Stimulated activated CD4-positive, alpha-beta T cell treated with anti-CD3 and anti-CD28 coated beads, Interleukin-15, amount 100 ng/mL, for 48 hours (primary cell): ENCODE measurements at regions not wholly inside any gene's neighbourhood (a gene's known extent, or its start where the extent isn't known, plus 50 kb on each side); places are given as distances from the start of the nearest gene placed in this dataset.

ENCODE experiments used
- DNase-seq, 2 donors: peaks; one replicate each; pipeline ENCODE4 v3.0.0-alpha.2; 2020; ENCODE audit warnings: low read depth in 2 of 2

DNA sequence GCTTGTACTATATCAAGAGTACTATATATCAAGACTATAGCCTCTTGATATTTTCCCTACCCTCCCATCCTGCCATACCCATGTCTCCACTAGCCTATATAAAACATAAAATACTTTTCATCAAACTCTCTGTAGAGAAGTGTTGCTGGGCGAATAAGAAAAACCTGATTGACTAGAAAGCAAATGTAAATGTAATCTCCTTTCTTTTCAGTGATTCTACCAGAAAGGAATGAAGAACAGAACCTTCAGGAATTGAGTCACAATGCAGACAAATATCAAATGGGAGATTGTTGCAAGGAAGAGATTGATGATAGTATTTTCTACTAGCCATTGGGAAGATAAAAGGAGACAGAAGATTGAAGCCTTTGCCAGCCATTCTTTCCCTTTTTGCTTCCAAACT is 89.2 kb downstream of the KCNRG start:
- no peak for DNase-seq

DNA sequence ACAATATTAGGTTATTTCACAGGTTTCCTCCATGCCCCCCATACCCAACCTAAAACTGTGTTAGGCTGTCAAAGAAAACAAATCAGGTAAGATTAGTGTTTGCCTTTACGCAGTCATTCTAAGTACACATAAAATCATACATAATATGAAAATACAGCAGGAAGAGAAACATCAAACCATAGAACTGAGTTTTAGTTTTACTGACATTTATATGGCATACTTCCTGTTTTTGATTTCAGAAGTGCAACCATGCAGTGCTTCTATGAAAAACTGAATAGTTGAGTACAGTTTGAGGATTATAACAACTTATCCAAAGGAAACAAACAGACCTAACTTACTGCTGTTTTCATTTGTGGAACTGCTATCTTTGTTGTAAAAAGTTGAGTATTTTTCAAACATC is 91.3 kb downstream of the KCNRG start:
- DNase-seq: no peak

DNA sequence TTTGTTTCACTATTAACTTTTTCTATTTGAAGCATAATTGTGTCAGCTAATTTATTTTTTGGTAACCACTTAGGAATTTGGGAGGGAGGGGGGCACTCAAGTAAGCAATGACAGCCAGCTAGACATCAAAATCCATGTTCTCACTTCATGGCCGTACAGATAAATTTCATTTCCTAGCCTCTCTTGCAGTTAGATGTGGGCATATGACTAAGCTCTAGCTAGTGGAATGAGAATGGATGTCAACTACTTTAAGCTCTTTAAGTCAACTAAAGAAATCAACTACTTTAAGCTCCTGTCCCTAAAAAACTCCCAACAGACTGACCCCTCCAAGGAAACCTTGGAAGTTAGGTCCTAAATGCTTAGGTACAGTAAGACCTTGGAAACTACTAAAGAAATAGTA is 92.0 kb downstream of the KCNRG start:
- DNase-seq: no peak

DNA sequence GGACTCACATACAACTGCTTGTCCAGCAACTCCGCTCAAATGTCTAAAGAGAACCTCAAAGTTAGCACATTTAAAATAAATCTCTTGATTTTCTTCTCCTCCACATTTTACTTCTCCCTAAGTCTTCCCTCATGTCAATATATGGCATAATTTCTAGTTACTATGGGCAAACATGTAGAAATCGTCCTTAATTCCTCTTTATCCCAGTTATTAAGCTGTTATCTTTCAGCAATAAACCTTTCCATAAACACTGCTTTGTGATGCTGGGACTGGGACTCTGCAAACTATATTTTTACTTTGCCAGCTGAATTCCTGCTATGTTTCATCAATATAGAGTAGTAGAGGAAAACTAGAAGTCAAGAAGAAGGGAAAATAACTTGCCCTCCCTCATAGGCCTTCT is 99.7 kb downstream of the KCNRG start:
- DNase-seq: no peak

DNA sequence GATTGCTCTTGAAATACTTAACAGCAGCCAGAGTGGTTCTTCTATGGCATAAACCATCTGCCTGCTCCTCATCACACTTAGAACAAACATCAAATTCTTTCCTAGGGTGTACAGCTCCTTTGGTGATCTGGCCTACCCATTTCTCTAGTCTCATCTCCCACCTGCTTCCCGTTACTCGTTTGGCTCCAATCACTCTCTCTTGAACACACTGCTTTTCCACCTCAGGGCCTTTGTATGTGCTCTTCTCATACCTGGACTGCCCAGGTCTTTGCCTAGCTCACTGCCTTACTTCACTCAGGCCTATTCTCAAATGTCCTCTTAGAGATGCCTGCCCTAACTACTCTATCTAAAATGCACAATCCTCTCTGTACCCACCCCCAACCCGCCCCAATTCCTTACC is 100.5 kb downstream of the KCNRG start:
- DNase-seq: no peak

DNA sequence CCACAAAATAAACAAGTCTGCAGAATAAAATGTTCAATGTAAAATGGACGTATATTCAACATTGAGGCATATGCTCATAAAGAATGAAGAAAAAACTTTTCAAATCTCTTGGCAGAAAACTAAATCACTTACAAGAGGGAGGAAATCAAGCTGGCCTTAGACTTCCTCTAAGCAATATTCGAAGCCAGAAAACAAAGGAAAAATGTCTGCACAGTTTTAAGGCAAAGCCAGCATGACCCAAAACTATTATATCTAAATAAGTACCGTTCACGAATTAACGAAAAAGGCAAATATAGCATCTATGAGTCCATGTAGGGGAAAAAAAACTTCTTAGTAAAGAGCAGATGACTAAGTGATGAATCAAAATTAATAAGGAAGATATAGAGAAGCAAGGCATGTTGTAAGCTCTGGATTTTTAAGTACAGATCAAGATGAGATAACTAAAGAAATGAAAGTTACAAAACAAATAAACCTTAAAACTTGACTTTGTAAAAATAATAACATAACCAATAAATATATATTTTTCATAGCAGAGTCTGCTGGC is 101.3 kb downstream of the KCNRG start:
- no peak for DNase-seq

DNA sequence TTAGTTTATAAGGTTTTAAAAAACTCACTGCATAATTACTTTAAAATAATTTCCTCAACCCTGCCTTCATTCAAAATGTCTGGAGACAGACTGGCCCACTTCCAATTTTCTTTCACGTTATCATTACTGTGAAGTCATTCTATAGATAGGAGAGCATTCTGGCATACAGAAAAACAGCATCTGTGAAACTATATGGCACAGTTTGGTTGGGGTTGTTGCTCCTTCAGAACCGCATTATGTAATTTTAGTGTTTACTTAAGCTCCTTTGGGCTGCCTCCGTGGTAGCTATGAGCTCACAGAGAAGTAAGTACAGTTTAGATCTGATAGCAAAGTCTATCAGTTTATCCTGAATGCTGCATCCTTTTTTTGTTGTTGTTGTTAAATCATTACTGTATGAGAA is 104.3 kb downstream of the KCNRG start:
- DNase-seq: no peak

DNA sequence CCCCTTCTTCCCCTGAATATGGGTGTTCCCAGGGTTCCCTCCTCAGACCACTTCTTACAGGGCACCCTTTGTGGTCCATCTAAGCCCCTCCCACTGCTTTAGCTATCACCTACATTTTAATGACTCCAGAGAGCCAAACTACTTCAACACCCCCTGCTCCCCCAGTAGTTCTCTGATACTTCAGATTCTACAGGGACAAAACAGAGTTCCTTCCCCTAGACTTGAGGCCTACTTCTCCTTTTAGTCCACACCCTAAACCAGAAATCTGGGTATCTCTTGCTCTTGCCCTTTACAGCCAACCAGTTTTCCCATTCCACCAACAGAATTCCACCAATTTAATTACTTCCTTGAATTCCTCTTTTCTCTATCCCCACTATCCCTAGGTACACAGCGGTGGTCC is 107.2 kb downstream of the KCNRG start:
- no peak for DNase-seq

DNA sequence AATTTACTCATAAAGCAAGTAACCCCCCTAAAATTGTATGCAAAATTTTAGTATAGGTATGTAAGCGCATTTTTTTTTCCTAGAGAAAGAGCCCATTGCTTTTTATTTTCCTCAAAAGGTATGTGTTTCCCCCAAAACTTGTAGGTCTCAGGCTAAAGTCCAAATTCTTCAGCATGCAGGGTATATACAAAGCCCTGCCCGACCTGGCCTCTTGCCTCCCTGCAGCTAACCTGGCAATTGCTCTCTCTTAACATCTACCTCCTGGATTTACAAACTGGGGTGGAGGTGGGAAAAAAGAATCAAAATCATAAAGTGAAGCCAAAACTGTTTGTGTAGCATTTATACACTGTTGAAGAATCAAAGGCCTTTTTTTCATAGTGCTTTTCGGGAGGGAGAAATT is 107.8 kb downstream of the KCNRG start:
- no peak for DNase-seq

DNA sequence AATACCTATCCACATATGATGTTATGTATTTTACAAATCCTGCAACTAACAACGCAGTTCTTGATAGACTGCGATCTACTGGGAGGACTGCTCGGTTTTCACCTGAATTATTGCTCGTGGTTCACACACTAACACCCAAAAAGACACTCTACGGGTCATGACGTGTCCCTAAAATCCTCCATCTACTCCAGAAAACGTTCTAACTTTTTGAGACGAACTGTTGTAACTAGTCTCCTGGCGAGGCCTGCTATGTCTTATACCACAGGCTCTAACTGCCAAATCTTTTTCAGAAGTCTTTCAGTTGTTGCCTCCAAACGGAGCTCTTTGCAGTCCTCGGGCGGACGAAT is 108.2 kb downstream of the KCNRG start:
- no peak for DNase-seq

DNA sequence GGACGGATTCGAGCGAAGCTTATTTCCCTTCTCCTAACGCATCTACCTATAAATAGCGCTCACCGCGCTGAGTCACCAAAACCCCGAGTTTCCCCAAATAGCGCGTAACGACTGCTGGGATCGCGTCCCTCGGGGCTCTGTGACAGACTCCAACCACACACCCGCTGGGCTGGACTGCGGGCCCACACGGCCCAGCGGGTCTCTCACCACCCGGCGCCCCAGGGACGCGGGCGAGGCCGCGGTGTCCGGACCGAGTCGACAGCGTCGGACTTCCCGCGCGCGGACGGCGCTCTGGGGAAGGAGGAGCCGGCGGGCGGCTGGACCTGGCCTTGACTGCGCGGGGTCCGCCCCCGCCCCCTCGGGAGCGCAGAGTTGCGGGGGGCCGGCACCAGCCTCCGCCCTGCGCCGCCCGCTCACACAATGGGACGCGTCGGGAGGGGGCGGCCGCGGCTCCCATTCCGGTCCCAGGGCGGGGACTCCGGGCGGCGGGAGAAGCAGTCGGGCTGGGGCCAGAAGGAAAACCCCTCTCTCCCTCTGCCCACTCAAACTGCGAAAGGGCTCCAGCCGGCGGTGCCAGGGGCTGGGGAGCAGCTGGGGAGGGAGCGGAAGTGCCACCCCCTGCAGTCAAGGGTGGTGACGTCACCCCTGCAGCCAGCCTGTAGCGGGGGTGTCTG is 108.8 kb downstream of the KCNRG start:
- no peak for DNase-seq

DNA sequence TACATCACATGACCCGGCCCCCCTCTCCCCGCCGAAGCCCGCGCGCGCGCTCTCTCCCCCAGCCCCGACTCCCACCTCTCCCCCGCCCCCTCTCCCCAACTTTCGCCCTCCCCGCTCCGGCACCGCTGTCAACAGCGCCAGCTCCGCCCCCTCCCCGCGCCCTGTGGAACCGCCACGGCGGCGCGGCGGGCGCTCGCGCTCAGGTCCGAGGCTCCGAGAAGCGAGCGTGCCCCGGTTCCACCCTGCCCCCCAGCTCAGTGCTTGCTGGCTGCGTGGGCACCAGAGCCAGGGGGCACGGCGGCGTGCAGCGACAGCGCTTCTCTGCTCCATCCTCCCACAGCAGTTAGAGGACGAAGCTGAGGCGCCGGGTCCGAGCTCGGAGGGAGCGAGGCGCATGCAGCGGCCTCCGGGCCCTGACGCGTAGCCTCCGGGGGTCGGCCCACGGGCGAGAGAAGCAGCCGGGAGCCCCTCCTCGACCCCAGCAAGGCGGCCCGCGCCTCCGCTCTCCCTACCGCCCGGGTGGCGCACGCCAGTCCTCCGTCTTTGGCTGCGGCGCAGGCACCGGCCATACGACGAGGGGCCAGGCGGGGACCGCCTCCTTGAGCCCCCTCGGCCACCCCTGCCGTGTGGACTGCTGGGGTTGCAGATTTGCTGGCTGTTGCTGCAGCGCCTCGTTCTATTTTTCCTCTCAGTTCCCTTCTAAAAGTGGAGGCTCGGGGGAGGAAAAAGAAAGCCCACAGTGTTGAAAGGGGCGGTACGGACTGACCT is 109.5 kb downstream of the KCNRG start:
- DNase-seq: peak; percentile 77 to 83

DNA sequence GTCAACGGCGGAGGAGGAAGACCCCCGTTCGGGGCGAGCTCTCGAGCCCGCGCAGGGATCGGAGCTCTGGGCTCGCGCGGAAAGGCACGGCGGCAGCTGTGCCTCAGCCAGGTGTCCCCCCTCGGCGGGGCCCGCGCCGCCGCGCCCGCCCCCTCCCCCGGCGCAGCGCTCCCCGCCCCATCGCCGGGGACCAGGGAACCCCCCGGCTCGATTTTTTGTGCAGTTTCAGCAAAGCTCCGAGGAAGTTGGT is 110.0 kb downstream of the KCNRG start:
- no peak for DNase-seq

DNA sequence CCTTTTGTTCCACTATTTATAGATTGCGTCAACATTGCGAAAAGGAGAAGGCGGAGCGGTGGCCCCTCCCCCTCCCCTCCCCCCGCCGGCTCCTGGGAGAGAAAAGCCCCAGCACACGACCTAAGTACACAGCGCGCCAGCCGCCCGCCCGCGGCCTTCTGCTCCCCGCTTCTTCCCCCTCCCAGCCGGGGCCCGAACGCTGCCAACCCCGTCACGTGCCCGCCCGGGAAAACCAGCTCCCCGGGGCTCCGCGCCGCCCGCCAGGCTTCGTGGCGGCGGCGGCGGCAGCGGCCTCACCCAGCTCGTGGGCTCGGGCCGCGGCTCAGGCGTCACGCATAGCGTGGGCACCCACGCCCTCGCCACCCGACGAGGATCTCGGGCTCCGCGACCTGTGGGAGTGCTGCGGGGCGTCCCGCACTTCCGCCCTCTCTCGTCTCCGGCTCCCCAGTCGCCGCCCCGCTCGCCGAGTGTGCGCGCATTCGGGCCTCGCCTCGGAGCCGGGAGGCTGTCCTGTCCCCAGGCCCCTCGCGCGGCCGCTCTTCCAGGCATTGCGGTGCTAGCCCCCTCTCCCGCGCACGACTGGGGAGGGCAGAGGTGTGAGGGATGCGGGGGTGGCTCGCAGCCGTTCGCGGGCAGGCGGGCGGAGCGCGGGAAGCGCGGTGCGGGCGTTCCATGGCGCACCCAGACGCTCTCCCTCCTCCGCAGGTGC is 110.5 kb downstream of the KCNRG start:
- DNase-seq: no peak

DNA sequence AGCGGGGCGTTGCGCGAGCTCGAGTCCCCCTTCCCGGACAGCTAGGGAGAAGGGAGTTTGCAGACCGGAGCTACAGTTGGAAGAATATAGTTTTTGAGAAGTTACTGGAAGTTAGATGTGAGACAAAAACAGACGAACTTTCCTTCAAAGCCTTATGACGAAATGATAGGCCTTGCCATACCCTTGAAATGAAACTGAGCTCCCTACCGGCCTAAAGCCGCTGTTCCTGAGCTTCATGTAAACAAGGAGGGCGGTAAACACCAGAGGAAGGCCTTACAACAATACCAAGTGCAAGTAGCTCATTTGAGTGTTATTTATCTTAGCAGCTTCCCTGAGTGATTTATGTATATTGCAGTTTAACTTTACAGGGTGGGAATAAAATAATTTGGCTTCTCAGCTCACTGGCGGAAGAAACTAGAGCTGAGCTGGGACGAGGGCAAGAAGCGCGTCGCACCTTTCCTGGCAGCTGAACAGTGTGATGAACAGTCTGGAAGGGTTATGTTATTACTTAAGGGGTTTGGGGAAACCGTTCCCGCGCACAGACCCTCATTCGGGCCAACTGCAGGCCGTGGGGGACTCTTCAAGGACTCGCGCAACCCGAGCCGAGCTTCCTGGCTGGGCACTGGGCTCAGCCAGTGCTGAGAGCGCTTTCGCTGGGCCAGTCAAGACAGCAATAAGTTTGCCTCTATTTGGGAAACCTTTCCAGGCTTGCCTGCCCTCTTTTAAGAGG is 111.2 kb downstream of the KCNRG start:
- no peak for DNase-seq

DNA sequence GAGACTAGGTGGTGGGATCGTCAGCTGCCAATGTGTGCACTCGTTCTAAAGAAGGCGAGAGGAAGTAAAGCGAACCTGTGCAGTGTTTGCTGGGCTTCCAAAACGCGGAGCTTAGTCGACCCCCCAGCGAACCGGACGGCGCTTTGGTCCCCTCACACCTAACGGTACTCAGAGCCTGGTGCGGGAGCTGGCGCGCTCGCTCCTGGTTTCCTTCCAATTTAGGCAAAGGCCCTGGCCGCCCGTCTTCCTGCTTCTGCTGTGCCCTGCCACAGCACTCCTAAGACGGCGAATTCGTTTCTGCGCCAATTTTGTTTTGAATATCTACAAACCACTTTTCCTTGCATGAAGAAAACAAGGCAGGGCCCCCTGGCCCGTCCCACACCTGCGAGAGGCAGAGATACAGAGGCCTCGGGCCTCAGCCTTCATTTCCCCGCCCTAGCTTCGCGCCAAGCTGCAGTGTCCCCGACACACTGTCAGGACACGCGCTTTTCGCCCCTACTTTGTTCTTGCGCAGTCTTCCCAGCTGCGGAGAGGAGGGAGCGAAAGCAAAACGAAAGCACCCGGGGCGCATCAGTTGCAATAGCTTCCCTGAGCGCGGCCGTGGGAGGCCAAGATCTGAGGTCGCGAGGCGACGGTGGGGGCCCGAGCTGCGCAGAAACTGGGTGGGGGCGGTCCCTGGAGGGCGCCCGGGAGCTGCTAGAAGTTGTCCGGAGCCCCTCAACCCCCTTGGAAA is 111.9 kb downstream of the KCNRG start:
- DNase-seq: no peak

DNA sequence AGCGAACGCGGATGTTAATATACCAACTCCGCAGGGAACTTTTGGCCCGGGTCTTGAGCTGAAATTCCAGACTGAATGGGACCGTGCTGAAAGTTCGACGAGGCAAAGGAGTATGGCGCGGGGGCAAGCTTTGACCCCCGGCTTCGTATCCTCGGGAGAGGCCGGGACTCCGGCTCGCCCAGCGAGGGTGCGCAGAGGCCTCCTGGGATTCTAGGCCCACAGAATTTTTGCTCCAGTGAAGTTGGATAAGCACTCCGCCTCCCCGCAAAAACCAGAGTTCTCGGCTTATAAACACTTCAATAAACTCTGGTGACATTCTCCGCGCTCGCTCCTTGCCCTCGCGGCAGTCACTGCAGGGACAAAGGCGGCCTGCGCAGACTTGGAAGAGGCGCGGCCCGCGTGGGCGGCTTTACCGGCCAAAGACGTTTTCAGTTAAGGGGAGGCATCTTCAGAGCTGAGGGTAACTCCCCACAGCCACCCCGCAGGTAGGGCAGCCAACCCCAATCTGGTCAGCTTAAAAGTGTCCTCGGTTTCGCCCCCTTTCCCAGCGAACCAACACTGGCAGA is 112.6 kb downstream of the KCNRG start:
- DNase-seq: no peak

DNA sequence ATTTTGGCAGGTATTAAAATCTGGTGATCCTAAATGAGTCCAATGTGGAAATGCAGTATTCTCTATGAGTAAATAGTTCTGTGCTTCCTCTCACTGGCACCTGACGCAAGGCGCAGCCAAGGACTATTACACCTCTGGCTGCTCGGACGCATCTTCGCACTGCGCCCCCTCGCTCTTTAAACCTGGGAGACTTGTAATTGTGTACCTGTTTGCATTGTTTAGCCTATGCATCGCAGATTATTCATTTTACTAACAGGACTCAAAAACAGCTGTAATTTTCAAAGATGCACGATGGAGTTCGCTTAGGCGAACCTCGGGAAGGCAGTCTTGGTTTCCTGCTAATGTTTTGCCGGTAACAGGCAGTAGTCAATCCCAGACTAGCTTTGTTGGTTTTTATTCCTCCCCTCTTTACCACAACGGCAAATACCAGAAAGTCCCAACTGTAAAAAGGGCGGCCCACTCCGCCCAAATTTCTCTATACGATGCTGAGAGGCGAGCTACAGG is 113.2 kb downstream of the KCNRG start:
- no peak for DNase-seq

DNA sequence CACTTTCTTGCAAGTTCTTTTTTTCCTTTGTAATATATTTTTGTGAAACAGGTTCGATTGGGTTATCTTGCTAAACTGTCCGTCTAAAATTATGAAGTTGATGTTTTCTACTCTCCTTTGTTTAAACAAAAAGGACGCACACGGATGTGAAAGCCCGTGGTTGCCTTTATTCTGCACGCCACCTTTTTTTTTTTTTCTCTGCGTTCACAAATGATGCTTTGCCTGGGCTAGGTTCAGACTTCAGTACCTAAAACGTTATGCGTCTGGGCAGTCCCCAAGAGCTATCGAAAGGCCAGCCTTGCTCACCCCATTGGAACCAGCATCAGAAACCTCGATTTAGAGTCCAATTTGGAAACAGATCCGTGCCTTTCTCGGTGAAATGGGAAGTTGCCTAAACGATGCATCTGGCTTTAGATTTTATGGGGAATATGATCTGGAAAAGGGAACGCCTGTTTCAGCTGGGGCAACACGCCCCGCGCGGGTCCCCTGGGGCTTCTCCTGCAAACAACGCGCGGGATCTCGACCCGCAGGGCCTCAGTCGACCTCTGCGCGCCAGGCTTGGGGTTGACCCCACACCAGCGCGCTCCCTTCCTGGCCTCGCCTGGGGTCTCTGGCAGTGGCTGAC is 113.9 kb downstream of the KCNRG start:
- no peak for DNase-seq

DNA sequence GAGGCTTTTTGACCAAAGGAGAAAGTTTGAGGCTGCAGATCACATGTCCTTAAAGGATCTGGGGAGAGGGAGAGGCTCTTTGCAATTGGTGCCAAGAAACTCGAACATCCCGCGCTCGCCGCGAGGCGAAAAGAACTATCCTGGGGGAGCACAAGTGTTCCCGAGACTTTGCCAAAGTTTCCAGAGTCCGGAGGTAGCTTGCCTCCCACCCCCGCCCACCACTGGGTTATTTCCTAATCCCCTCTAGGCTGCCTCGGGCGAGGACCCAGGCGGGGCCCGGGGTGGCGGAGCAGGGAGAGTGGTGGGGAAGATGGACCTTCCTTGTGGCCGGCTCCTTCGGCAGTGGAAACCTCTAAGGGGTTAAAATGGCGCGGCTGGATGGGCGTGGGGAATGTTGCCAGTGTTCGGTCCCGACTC is 114.5 kb downstream of the KCNRG start:
- DNase-seq: no peak
